Kidney epithelial cell (primary cell): ENCODE measurements at regions not wholly inside any gene's neighbourhood (a gene's known extent, or its start where the extent isn't known, plus 50 kb on each side); places are given as distances from the start of the nearest gene placed in this dataset.

Source experiments
- DNase-seq: peaks from one replicate; pipeline ENCODE4 v3.0.0-alpha.2; 2010; ENCODE audit warnings: low read depth
- H3K27me3 ChIP-seq: 2 replicates; pipeline ENCODE4 v1.6.0; 2011; ENCODE audit warnings: low read length; ENCODE audit not compliant: control insufficient read depth, insufficient read depth
- H3K36me3 ChIP-seq: 2 replicates; pipeline ENCODE4 v1.5.1; 2011; ENCODE audit warnings: low read length; ENCODE audit not compliant: control insufficient read depth, insufficient read depth
- H3K4me3 ChIP-seq: 2 replicates; pipeline ENCODE4 v1.5.1; 2011; ENCODE audit warnings: low read depth, mild to moderate bottlenecking, control low read depth, low read length
- CTCF ChIP-seq: IDR thresholded peaks from 2 replicates; pipeline ENCODE4 v1.5.1; 2011; ENCODE audit warnings: mild to moderate bottlenecking, moderate library complexity, low read length, control low read depth, inconsistent platforms; ENCODE audit not compliant: insufficient read depth, poor library complexity, severe bottlenecking

- no peak for DNase-seq
- no peaks in the 10 kb centered on the region for H3K27me3 ChIP-seq
- no peak for TF ChIP-seq CTCF
- no peaks in the 10 kb centered on the region for H3K36me3 ChIP-seq
- no peak overlapping the region for H3K4me3 ChIP-seq
Observed at GRCh38 chr9:94498801-94499453, 56.0 kb upstream of the PCAT7 start.

GRCh38 chr9:94504358-94504757 lies 50.5 kb upstream of the PCAT7 start:
- TF ChIP-seq CTCF: no peak

More at GRCh38 chr9:94504358-94504757, 50.5 kb upstream of the PCAT7 start:
- Histone ChIP-seq H3K4me3 (no peak overlapping the region), H3K27me3 (no peaks in the 10 kb centered on the region), H3K36me3 (no peaks in the 10 kb centered on the region)
- DNase-seq: no peak
